ENCODE measurements at regions not wholly inside any gene's neighbourhood (a gene's known extent, or its start where the extent isn't known, plus 50 kb on each side); places are given as distances from the start of the nearest gene placed in this dataset.

DNA sequence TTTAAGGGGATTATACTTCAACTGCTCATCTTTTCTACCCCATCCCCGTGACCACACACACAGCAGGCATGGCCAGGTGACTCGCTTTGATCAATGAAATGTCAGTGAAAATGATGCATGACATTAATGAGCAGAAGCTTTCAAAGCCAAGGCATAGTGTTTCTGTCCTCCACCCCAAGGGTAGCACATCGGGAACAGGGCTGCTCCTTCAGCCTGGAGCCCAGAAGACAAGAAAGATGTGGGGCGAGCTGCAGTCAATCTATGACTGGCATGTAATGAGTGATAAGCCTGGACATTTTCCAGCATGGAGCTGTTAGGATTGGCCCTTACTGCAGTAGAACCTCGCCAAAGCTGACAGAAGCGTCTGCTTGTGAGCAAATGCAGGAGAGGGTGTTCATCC, 122.6 kb upstream of the IRX2 start:
- TF ChIP-seq, protein P1, sequence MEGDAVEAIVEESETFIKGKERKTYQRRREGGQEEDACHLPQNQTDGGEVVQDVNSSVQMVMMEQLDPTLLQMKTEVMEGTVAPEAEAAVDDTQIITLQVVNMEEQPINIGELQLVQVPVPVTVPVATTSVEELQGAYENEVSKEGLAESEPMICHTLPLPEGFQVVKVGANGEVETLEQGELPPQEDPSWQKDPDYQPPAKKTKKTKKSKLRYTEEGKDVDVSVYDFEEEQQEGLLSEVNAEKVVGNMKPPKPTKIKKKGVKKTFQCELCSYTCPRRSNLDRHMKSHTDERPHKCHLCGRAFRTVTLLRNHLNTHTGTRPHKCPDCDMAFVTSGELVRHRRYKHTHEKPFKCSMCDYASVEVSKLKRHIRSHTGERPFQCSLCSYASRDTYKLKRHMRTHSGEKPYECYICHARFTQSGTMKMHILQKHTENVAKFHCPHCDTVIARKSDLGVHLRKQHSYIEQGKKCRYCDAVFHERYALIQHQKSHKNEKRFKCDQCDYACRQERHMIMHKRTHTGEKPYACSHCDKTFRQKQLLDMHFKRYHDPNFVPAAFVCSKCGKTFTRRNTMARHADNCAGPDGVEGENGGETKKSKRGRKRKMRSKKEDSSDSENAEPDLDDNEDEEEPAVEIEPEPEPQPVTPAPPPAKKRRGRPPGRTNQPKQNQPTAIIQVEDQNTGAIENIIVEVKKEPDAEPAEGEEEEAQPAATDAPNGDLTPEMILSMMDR (IDR thresholded peaks at IDR 0.05) = no peak
- no peak for TF ChIP-seq FOXJ3 (CRISPR knock-in tag; IDR thresholded peaks at IDR 0.05; ENCODE audit: borderline replicate concordance)
- TF ChIP-seq MYBL2 (CRISPR knock-in tag; IDR thresholded peaks at IDR 0.05) = no peak
- no peak for TF ChIP-seq NR3C1 (CRISPR knock-in tag; conservative IDR thresholded peaks at IDR 0.05; ENCODE audit: low read depth)
- TF ChIP-seq, protein P2, sequence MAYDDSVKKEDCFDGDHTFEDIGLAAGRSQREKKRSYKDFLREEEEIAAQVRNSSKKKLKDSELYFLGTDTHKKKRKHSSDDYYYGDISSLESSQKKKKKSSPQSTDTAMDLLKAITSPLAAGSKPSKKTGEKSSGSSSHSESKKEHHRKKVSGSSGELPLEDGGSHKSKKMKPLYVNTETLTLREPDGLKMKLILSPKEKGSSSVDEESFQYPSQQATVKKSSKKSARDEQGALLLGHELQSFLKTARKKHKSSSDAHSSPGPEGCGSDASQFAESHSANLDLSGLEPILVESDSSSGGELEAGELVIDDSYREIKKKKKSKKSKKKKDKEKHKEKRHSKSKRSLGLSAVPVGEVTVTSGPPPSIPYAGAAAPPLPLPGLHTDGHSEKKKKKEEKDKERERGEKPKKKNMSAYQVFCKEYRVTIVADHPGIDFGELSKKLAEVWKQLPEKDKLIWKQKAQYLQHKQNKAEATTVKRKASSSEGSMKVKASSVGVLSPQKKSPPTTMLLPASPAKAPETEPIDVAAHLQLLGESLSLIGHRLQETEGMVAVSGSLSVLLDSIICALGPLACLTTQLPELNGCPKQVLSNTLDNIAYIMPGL (CRISPR knock-in tag; IDR thresholded peaks at IDR 0.05) = no peak
- no peak for TF ChIP-seq ZNF232 (CRISPR knock-in tag; IDR thresholded peaks at IDR 0.05)
- no peak for TF ChIP-seq ZNF121 (CRISPR knock-in tag; IDR thresholded peaks at IDR 0.05)
- TF ChIP-seq, protein P3, sequence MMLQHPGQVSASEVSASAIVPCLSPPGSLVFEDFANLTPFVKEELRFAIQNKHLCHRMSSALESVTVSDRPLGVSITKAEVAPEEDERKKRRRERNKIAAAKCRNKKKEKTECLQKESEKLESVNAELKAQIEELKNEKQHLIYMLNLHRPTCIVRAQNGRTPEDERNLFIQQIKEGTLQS (CRISPR knock-in tag; conservative IDR thresholded peaks at IDR 0.05) = no peak
- TF ChIP-seq NFE2L1 (CRISPR knock-in tag; IDR thresholded peaks at IDR 0.05) = no peak

Measured in WTC11 (cell line).